NCI-H82 (cell line): ENCODE measurements at regions not wholly inside any gene's neighbourhood (a gene's known extent, or its start where the extent isn't known, plus 50 kb on each side); places are given as distances from the start of the nearest gene placed in this dataset.
"Not testable (repeated sequence)": the region's sequence is repeated elsewhere in the genome, so short reads cannot be mapped to it uniquely, and the experiment has no call there.

Experiments
- DNase-seq: peaks from one replicate; lab custom pipeline; 2025; lab: John Stamatoyannopoulos, UW

GRCh38 chr4:128649161-128649560 is 160.3 kb upstream of the JADE1 start:
- DNase-seq: peak; percentile 21

- DNase-seq: no peak
These were observed 161.5 kb upstream of the JADE1 start for GRCh38 chr4:128648021-128648420.

- not testable (repeated sequence) for DNase-seq
These were observed 162.6 kb upstream of the JADE1 start for GRCh38 chr4:128646893-128647292.

GRCh38 chr4:128644693-128645654 is 164.5 kb upstream of the JADE1 start:
- peak; percentile 84 for DNase-seq

GRCh38 chr4:128644107-128644506 is 165.4 kb upstream of the JADE1 start:
- not testable (repeated sequence) for DNase-seq

- DNase-seq: not testable (repeated sequence)
These were observed 167.9 kb upstream of the JADE1 start for GRCh38 chr4:128641566-128641965.

- no peak for DNase-seq
These were observed 169.8 kb upstream of the JADE1 start for GRCh38 chr4:128639541-128640270.

GRCh38 chr4:128636906-128637305 is 172.6 kb upstream of the JADE1 start:
- no peak for DNase-seq

- DNase-seq: no peak
These were observed 173.4 kb upstream of the JADE1 start for GRCh38 chr4:128635955-128636560.

GRCh38 chr4:128635141-128635954 is 174.2 kb upstream of the JADE1 start:
- DNase-seq: no peak

- DNase-seq: no peak
These were observed 176.4 kb upstream of the JADE1 start for GRCh38 chr4:128633067-128633466.

GRCh38 chr4:128630871-128631270 is 178.6 kb upstream of the JADE1 start:
- no peak for DNase-seq

GRCh38 chr4:128623508-128624215 is 185.8 kb upstream of the JADE1 start:
- no peak for DNase-seq

- not testable (repeated sequence) for DNase-seq
These were observed 189.1 kb upstream of the JADE1 start for GRCh38 chr4:128620279-128620965.

GRCh38 chr4:128615197-128615596 is 194.3 kb upstream of the JADE1 start:
- no peak for DNase-seq

GRCh38 chr4:128608006-128608405 is 201.5 kb upstream of the JADE1 start:
- DNase-seq: no peak

- no peak for DNase-seq
These were observed 203.3 kb upstream of the JADE1 start for GRCh38 chr4:128606173-128606572.

GRCh38 chr4:128604840-128605239 is 204.7 kb upstream of the JADE1 start:
- DNase-seq: no peak

GRCh38 chr4:128604204-128604603 is 205.3 kb upstream of the JADE1 start:
- no peak for DNase-seq

GRCh38 chr4:128603081-128603480 is 206.4 kb upstream of the JADE1 start:
- DNase-seq: no peak
